GM21825 (cell line): ENCODE measurements at regions not wholly inside any gene's neighbourhood (a gene's known extent, or its start where the extent isn't known, plus 50 kb on each side); places are given as distances from the start of the nearest gene placed in this dataset.
"Not testable (repeated sequence)": the region's sequence is repeated elsewhere in the genome, so short reads cannot be mapped to it uniquely, and the experiment has no call there.

Experiments
- ATAC-seq: cut with Tn5 transposase; IDR thresholded peaks from one replicate; pipeline ENCODE4 v1.9.1; 2021; ENCODE audit warnings: mild to moderate bottlenecking, moderate library complexity; ENCODE audit not compliant: unreplicated experiment

GRCh38 chr3:6601374-6601773 is 259.5 kb upstream of the GRM7 start:
- ATAC-seq = no peak

DNA sequence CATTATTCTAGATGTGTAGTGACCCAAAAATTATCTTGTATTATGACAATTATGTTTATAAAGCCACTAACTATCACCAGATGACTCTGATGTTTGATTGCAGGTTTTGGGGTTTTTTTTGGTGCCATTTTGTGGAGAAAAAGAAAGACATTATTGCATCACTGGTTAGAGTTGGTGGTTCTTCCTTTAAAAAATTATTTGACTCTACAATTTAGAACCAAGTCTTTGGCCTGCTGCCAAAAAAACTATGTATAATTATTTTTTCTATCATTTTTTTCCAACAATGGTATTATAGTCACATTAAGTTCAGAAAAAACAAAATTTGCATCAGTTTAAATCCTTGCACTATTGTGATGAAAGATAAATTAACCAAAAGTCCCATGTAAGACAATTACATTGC is 258.6 kb upstream of the GRM7 start:
- ATAC-seq = no peak

GRCh38 chr3:6605227-6605626 is 255.7 kb upstream of the GRM7 start:
- ATAC-seq = no peak

- no peak for ATAC-seq
Measured at GRCh38 chr3:6608843-6609242, 252.1 kb upstream of the GRM7 start.

DNA sequence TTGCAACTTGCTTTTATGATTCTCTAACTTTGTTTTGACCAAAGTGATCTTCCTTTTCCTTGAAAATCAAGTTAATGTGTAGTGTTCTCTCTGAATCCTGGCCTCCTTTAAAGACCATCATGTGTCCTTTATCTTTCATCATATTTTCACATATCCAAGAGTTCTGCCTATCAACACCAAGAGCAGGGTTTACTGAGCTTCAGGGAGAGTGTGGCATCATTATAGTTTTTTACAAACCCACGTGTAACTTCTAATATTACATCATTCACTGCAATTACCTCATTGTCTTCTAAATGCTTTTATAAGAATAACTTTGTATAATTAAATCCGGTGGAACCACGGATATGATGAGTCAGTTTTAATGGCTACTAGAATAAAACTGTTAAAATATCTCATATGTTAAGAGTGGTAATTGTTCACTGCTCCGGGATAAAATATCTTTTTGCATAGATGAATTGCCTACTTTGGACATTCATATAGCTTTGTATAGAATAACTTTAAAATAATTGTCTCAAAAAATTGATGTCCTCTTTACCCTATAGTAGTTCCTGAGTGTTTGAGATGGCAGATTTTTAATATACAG is 248.8 kb upstream of the GRM7 start:
- ATAC-seq = no peak

DNA sequence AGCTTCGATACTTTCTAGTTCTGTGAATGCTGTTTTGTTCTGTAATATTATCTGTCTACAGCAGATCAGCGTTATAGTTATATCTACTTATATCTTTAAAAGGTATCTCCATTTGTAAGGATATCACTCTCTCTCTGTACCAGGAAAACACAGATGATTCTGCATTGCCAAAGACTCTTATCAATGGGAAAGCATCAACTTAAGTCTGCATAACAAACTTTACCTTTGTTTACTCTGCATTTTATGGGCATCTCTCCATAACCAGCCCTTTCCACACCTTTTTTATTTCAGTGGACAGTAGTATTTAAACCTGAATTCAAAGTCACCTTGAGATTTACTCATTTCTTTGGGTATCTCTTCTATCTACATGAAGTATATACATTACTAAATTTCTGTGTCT is 238.7 kb upstream of the GRM7 start:
- no peak for ATAC-seq

GRCh38 chr3:6622712-6623111 is 238.2 kb upstream of the GRM7 start:
- no peak for ATAC-seq

DNA sequence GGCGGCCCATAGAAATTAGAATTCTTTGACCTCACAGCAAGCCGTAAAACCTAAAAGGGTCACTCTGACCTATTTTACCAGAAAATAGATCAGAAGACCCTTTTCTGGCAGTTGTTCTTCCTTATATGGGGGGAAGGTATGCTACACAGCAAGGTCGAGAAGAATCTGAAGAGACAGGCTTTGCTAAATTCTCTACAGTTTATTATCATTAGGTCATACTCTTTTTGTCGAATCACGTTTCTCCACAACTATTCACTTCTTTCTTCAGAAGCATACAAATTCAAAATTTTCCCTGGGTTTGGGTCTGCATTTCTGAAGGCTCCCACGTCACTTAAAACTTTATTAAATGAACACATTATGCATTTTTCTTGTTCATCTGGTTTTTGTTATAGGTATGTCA is 229.5 kb upstream of the GRM7 start:
- no peak for ATAC-seq

- no peak for ATAC-seq
Measured at GRCh38 chr3:6640907-6641306, 220.0 kb upstream of the GRM7 start.

GRCh38 chr3:6644070-6644929 is 216.6 kb upstream of the GRM7 start:
- ATAC-seq = no peak

GRCh38 chr3:6654670-6655069 is 206.2 kb upstream of the GRM7 start:
- ATAC-seq = no peak

DNA sequence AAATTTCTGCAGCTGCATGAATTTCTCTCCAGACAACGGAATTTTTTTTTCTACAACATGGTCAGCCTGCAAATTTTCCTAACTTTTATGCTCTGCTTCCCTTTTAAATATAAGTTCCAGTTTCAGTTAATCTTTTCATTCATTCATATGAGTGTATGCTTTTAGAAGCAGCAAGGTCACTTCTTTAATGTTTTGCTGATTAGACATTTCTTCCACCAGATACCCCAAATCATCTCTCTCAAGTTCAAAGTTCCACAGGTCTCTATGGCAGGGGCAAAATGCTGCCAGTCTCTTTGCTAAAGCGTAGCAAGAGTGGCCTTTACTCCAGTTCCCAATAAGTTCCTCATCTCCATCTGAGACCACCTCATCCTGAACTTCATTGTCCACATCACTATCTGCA is 205.6 kb upstream of the GRM7 start:
- ATAC-seq = no peak

GRCh38 chr3:6657591-6657990 is 203.3 kb upstream of the GRM7 start:
- ATAC-seq = no peak

DNA sequence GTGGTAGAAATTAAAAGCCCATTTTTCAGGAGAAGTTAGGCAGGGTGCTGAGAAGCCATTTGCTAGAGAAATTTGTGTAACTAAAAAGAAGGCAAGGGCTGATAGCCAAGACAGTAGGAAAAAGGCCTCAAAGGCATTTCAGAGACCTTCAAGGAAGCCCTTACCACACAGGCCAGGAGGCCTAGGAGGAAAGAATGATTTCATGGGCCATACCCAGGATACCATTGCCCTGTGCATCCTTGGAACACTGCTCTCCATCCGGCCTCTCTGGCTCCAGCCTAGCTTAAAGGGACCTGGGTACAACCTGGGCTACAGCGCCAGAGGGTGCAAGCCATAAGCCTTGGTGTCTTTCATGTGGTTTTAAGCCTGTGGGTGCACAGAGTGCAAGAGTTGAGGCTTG is 193.6 kb upstream of the GRM7 start:
- no peak for ATAC-seq

- no peak for ATAC-seq
Measured at GRCh38 chr3:6671363-6671762, 189.6 kb upstream of the GRM7 start.

DNA sequence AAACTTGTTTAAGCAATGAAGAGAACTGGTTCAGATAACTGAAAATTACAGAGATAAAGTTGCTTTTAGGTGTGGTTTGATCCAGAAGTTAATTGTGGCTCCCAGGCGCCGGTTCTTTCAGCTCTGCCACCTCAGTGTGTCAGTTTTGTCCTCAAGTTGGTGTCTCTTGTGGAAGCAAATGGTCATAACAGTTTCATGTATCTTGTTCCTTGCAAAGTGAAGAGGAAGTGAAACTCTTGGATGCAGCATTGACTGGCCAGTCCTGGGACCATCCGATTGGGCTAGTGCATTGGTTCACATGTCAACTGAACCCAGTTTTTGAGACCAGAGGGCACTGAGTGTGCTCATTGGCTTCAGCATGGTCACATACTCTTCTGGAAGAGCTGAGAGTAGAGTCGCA is 181.4 kb upstream of the GRM7 start:
- ATAC-seq = peak; percentile 45

DNA sequence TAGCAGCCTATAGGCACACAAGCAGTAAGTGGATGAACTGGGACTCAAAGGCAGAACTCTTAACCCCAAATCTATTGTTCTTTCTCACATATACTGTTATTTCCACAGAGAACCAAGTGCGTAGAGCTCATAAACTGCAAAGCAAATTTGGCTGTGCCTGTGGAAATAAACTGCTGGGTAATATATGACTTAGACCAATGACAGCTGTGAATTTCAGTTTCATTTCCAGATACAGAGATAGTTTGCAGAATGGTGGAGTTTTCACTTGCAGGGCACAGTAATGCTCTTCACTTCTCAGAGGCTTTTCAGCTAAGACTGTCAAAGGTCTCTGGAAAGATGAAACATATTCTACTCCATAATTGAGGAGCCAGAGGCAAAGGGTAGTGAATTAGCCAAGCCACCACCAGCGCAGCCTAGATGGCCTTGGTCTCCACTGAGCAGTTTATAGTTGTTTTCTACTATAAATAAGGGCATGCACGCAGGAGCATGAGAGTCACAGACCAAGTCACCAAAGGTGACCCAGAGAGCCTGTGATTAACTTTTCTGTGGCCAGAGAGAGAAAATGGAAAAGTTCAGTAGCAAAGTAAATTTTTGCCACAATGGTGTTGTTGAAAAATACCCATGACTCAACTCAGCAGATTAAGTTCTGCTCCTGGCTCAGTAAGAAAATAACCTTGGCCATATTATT is 180.7 kb upstream of the GRM7 start:
- ATAC-seq = peak; percentile 90

DNA sequence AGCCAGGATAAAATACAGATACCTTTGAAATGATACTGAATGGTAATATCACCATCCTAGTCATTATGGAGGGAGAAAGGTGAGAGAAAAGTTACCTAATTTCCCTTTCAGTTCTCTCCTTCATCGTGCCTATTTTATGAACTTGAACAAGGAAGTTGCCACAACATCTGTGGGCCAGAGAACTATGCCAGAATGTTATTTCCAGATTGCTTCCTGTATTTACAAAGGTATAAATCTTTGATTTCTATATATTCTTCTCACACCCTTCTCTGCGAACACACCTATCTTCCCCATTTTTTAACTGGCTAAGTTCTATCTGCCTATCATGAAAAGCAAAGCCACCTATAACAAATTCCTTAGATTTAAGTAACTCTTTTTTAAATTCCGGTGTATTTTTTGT is 163.6 kb upstream of the GRM7 start:
- no peak for ATAC-seq

DNA sequence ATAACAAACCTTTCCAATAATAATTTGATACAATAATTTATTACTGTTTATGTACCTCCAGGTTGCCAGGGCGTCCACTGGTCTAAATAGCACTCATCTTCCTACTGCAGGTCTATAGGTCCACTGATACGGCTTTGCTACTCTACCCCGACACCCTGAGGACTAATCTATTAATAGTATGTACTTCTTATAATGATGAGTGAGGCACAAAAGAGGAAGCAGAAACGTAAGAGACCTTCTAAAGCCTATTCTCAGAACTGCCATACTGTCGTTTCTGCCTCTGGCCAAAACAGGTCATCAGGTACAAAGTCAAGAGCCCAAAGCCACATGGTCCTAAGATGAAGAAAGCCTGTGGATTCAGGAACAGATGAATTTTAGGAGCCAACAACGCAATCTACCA is 163.2 kb upstream of the GRM7 start:
- ATAC-seq = no peak

DNA sequence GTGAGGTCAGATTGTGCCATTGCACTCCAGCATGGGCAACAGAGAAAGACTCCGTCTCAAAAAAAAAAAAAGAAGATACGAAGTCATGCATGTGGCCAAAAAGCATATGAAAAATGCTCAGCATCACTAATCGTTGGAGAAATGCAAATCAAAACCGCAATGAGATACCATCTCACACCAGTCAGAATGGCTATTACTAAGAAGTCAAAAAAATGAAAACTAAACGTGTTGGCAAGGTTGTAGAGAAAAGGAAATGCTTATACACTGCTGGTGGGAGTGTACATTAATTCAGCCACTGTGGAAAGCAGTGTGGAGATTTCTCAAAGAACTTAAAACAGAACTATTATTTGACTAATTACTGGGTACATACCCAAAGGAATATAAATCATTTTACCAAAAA is 156.1 kb upstream of the GRM7 start:
- not testable (repeated sequence) for ATAC-seq

DNA sequence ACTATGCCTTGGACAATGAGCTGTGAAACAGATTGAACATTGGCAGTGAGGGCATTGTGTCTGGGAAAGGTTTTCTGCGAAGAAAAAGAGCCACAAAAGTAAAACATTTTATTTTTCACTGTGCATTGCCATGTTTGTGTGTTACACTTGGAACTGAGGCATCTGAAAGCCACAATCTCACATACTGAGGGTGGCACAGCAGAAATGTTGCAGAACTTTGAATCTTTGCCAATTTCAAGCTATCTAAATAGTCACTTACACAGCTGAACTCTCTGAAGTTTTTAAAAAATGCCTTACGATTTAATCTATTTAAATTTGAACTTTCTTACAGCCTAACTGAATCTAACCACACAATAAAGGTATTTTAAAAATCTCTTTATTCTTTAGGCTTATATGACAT is 154.1 kb upstream of the GRM7 start:
- ATAC-seq = no peak

DNA sequence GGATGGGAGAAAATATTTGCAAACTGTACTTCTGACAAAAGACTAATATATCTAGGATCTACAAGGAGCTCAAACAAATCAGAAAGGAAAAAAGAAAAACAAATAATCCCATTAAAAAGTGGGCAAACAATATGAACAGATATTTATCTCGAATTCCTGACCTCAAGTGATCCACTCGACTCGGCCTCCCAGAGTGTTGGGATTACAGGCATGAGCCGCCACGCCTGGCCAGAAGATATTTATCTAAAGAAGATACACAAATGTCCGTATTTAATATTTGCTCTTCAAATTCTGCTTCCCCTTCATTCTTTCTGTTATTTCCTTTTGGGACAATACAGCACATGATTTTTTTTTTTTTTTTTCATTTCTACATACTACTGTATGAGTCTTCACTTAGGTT is 151.7 kb upstream of the GRM7 start:
- no peak for ATAC-seq
